ENCODE measurements at regions not wholly inside any gene's neighbourhood (a gene's known extent, or its start where the extent isn't known, plus 50 kb on each side); places are given as distances from the start of the nearest gene placed in this dataset.

DNA sequence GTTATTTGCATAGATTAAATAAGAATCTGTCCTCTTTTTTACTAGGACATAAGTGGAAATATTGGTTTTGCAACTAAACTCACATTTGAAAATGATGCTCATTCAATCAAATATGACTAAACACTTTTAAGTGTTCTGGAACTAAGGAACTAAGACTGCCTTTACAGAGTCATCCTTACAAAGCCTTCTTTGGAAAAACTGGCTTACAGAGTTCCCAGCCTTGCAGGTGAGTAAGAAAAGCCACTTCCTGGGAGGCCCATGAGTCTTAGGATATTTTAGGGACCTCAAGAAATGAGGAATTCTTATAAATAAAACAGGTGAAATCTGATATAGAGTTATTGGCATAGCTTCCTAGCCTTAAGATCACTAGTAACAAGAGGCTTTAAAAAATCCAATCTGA is 135.5 kb downstream of the ALOX5 start:
- H3K27me3 Mint-ChIP-seq (ENCODE audit: insufficient read depth, unreplicated experiment) = no peaks in the 10 kb centered on the region

DNA sequence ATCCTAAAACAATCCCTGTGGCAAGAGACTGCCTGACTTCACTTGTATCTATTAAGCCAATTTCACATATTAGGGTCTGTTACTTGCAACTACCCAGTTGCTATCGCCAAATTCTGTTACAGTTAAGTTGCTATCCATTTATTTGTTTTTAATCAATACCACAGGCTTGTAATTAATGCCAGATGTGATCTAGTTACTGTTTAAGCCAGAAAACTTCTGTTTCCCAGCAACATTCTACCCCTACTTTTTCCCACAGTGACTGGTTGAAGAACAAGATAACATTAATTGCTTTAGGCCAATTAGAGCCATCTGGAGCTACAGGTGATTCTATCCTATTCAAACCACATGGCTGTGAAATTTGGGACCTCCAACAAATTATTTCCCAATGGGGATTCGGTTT is 131.3 kb downstream of the ALOX5 start:
- Mint-ChIP-seq H3K4me3 (ENCODE audit: unreplicated experiment) (no peak overlapping the region), H3K9me3 (ENCODE audit: unreplicated experiment) (no peaks in the 10 kb centered on the region), H3K4me1 (ENCODE audit: insufficient read depth, unreplicated experiment) (no peaks in the 10 kb centered on the region), H3K36me3 (ENCODE audit: insufficient read depth, unreplicated experiment) (no peaks in the 10 kb centered on the region), H3K27me3 (ENCODE audit: insufficient read depth, unreplicated experiment) (no peaks in the 10 kb centered on the region), H3K27ac (ENCODE audit: low read depth, unreplicated experiment) (no peak overlapping the region)
- BruUV-seq (replicated peaks) = no TSS peak
- ChIA-PET CTCF (no interaction called here), POLR2A (interaction anchor here (0.7 kb wide), 1 partner anchor 9 kb away, joined by 3 read pairs; no protein-coding TSS in a partner anchor)
- no peak for DNase-seq (ENCODE audit: unreplicated experiment)
- TF ChIP-seq, protein P1, sequence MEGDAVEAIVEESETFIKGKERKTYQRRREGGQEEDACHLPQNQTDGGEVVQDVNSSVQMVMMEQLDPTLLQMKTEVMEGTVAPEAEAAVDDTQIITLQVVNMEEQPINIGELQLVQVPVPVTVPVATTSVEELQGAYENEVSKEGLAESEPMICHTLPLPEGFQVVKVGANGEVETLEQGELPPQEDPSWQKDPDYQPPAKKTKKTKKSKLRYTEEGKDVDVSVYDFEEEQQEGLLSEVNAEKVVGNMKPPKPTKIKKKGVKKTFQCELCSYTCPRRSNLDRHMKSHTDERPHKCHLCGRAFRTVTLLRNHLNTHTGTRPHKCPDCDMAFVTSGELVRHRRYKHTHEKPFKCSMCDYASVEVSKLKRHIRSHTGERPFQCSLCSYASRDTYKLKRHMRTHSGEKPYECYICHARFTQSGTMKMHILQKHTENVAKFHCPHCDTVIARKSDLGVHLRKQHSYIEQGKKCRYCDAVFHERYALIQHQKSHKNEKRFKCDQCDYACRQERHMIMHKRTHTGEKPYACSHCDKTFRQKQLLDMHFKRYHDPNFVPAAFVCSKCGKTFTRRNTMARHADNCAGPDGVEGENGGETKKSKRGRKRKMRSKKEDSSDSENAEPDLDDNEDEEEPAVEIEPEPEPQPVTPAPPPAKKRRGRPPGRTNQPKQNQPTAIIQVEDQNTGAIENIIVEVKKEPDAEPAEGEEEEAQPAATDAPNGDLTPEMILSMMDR (IDR thresholded peaks at IDR 0.05; ENCODE audit: unreplicated experiment) = no peak
- intact Hi-C loops (cut with micrococcal nuclease) = no loop called here

More for the DNA sequence above, 135.5 kb downstream of the ALOX5 start:
- intact Hi-C loops (cut with micrococcal nuclease) = no loop called here
- Mint-ChIP-seq H3K36me3 (ENCODE audit: insufficient read depth, unreplicated experiment) (no peaks in the 10 kb centered on the region), H3K4me1 (ENCODE audit: insufficient read depth, unreplicated experiment) (no peaks in the 10 kb centered on the region), H3K27ac (ENCODE audit: low read depth, unreplicated experiment) (no peak overlapping the region), H3K9me3 (ENCODE audit: unreplicated experiment) (no peaks in the 10 kb centered on the region), H3K4me3 (ENCODE audit: unreplicated experiment) (no peak overlapping the region)
- no peak for DNase-seq (ENCODE audit: unreplicated experiment)
- ChIA-PET CTCF (interaction anchor here (0.5 to 0.6 kb wide), 2 partner anchors 72 to 1090 kb away, joined by 3 read pairs; no protein-coding TSS in a partner anchor), POLR2A (no interaction called here)
- BruUV-seq (replicated peaks) = no TSS peak
- TF ChIP-seq, protein P1 (IDR thresholded peaks at IDR 0.05; ENCODE audit: unreplicated experiment) = no peak

DNA sequence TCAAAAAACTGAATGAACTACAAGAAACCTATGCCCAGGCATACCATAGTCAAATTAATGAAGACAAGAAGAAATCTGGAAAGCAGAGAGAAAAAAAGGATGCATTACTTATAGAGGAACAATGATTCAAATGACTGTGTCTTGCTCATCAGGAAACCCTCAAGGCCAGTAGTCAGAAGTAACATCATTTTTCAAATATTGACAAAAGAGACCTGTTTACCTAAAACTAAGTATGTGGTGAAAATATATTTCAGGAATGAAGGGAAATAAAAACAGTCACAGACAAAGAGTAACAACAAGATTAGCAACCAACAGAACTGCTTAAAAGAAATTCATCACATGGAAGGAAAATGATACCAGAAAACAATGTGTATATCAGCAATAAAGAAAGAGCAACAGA is 128.4 kb downstream of the ALOX5 start:
- no peak overlapping the region for H3K4me3 Mint-ChIP-seq (ENCODE audit: unreplicated experiment)

DNA sequence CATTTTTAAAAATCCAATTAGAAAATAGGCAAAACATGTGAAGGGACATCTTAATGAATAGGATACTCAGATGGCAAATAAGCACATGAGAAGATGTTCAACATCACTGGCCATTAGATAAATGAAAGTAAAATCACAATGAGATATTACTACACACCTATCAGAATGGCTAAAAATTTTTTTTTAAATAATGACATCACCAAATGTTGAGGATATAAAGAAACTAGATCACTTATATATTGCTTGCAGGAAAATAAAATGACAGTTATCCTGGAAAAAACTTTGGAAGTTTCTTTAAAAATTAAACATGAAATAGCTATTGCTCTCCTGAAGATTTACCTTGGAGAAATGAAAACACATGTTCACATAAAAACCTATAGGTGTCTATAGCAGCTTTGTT is 127.8 kb downstream of the ALOX5 start:
- H3K4me3 Mint-ChIP-seq (ENCODE audit: unreplicated experiment) = no peak overlapping the region
- H3K27me3 Mint-ChIP-seq (ENCODE audit: insufficient read depth, unreplicated experiment) = no peaks in the 10 kb centered on the region
- H3K9me3 Mint-ChIP-seq (ENCODE audit: unreplicated experiment) = no peaks in the 10 kb centered on the region
- H3K4me1 Mint-ChIP-seq (ENCODE audit: insufficient read depth, unreplicated experiment) = no peaks in the 10 kb centered on the region
- TF ChIP-seq, protein P1 (IDR thresholded peaks at IDR 0.05; ENCODE audit: unreplicated experiment) = no peak
- no TSS peak for BruUV-seq (replicated peaks)
- no peak for DNase-seq (ENCODE audit: unreplicated experiment)
- no peaks in the 10 kb centered on the region for H3K36me3 Mint-ChIP-seq (ENCODE audit: insufficient read depth, unreplicated experiment)
- ChIA-PET CTCF (no interaction called here), POLR2A (interaction anchor here (0.6 kb wide), 1 partner anchor 120 kb away, joined by 3 read pairs; no protein-coding TSS in a partner anchor)
- intact Hi-C loops (cut with micrococcal nuclease) = no loop called here
- no peak overlapping the region for H3K27ac Mint-ChIP-seq (ENCODE audit: low read depth, unreplicated experiment)

More for the DNA sequence above, 128.4 kb downstream of the ALOX5 start:
- DNase-seq (ENCODE audit: unreplicated experiment) = no peak
- Mint-ChIP-seq H3K4me1 (ENCODE audit: insufficient read depth, unreplicated experiment) (no peaks in the 10 kb centered on the region), H3K36me3 (ENCODE audit: insufficient read depth, unreplicated experiment) (no peaks in the 10 kb centered on the region), H3K27ac (ENCODE audit: low read depth, unreplicated experiment) (no peak overlapping the region), H3K27me3 (ENCODE audit: insufficient read depth, unreplicated experiment) (no peaks in the 10 kb centered on the region), H3K9me3 (ENCODE audit: unreplicated experiment) (no peaks in the 10 kb centered on the region)
- intact Hi-C loops (cut with micrococcal nuclease) = no loop called here
- CTCF ChIA-PET = no interaction called here
- POLR2A ChIA-PET = interaction anchor here (0.6 kb wide), 1 partner anchor 120 kb away, joined by 3 read pairs; no protein-coding TSS in a partner anchor
- TF ChIP-seq, protein P1 (IDR thresholded peaks at IDR 0.05; ENCODE audit: unreplicated experiment) = no peak
- no TSS peak for BruUV-seq (replicated peaks)
